Activated CD4-positive, alpha-beta T cell treated with anti-CD3 and anti-CD28 coated beads for 48 hours (primary cell): ENCODE measurements at regions not wholly inside any gene's neighbourhood (a gene's known extent, or its start where the extent isn't known, plus 50 kb on each side); places are given as distances from the start of the nearest gene placed in this dataset.
"Not testable (repeated sequence)": the region's sequence is repeated elsewhere in the genome, so short reads cannot be mapped to it uniquely, and the experiment has no call there.

Experiments used
- DNase-seq: peaks from one replicate; pipeline ENCODE4 v3.0.0-alpha.2; 2020

DNA sequence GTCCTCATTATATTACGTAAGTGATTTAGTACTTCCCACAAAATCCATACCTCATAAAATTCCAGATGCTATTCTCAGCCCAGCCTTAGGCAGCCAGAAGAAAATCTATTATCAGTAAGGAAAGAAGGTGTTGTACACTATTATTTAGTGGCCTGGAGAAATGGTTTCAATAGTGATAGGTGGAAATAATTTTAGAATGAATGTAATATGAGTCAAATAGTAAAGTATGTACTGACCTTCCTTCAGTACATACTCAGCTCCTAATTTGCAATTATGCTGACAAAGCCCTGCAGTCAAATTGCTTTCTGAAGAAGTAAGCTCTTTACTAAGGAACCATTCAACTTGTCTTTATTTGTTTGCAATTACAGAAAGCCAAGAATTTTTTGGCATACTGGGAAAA lies 409.2 kb downstream of the HTR1A start:
- no peak for DNase-seq

DNA sequence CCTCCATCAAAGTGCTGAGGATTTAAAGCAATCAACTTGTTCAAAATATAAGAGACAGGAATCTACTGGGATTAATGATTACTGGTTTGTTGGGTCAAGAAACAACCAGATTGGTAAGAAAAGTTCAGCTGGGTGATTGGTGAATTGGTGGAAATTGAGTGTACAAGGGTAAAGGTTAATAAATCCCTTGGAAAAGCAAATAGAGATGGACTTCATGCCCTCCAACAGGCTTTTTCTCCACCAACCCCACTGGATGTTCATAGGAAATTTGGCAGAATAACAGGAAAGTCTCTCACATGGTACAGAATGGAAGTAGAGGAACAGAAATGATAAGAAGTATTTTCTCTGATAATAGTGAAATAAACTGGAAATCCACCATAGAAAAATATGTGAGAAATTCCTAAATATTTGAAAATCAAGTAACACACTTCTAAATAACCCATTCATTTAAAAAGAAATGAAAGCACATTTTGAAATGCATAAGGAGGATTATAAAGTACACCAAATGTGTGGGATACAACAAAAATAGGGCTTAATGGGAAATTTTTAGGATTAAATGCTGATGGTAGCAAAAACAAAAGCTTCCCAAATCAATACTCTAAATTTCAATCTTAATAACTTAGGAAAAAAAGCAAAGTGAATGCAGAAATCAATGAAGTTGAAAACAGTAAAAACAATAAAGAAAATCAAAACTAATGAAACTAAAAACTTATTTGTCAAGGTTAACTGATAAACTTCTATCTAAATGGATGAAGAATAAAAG lies 426.2 kb downstream of the HTR1A start:
- no peak for DNase-seq

DNA sequence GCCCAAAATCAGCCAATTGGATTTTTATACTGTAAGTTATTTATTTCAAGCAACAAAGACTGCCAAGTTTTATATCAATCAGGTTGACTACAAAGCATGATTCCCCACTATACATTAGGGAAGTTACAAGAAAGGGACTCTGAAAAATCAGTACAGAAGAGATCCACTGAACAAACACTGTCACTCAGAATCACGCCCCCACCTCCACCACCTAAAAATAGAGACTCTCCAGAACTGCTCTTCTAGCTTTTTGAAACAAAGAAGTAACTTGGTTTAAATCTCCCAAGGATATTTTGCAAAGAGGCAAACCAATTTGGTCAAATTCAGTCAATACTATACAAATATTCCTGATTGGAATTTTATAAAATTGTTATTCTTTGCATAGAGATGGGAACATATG lies 438.0 kb downstream of the HTR1A start:
- no peak for DNase-seq

DNA sequence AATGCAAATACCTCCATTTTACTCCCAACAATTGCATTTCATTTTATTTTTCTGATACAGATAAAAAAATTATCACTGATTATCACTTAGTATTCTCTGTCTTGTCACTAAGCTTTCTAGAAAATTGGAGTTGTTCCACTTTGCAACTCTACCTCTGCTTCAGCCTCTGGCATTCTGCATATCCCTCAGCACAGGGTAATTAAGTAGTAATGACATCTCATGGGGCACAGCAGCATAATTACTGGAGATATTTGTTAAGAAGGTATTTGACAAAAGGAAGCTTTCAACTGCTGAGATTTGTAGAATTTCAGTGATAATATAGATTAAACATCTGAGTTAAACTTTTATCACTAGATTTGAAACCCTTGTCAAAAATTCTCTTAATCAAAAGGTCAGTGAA lies 446.2 kb downstream of the HTR1A start:
- DNase-seq = no peak

DNA sequence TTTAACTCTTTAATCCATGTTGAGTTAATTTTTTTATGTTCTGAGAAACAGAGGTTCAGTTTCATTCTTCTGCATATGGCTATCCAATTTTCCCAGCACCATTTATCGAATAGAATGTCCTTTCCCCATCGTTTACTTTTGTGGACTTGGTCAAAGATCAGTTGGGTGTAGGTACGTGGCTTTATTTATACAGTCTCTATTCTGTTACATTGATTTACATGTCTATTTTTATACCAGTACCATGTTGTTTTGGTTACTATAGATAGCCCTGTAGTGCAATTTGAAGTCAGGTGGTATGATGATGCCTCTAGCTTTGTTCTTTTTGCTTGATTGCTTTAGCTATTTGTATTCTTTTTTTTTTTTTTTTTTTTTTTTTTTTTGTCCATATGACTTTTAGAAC lies 462.0 kb downstream of the HTR1A start:
- DNase-seq = no peak

DNA sequence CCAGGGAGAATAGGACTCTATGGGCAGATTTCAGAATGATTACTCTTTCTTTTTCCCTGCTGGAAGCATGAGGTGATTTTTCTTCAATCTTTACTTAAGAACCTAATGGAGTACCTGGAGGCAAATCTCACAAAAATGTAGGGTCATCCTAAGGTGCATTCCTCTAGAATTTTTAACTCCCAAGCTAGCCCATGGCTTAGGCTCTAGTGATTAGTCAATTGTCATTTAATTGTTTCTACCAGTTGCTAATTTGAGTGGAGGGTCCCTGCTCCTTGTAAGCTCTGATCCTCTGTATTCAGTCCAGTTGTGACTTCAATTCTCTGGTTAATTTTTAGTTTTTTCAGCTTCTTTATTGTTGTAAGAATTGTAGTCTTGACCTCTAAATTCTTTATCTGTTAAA lies 467.0 kb downstream of the HTR1A start:
- DNase-seq = no peak

DNA sequence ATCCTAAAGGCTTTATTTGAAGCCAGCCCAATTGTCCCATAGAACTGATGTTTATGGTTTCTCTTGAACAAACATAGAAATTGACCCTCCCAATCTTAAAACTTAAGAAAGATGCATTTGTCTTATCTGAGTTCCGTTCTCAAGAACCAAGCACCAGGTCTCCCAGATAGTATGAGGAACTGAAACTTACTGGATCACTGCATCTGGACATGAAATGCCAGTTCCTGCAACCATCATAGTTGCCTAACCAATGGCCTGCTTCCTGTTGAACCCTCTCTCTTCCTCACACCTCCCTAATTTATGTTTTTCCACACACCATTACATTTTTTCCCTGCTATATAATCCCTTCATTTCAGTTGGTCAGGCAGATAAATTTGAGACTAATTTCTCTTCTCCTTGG lies 478.9 kb downstream of the HTR1A start:
- no peak for DNase-seq

DNA sequence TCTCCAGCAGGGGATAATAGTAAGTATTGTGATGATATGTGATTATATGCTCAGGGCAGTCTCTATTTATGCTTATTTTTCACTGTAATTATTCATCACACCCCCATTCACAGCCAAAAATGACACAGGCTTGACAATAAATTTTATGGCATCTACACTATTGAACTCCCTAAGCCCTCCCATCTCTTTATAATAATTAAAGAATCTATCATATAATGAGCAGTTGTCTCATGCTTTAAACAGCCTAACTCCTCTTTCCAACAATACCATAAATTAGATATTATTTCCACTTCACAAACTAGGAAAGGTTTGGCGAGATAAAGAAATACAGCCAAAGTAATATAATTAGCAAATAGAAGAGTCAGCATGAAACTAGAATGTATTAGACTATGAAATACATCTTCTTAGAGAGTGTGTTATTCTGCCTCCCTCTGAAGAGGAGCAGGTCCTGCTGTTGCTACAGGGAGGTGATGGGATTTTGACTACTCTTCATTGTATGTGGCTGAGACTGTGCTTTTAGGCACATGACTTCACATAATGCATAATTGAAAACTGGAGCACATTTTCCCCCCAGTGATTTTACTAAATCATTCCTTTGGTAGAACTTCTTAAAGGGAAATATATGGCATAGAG lies 488.8 kb downstream of the HTR1A start:
- no peak for DNase-seq

DNA sequence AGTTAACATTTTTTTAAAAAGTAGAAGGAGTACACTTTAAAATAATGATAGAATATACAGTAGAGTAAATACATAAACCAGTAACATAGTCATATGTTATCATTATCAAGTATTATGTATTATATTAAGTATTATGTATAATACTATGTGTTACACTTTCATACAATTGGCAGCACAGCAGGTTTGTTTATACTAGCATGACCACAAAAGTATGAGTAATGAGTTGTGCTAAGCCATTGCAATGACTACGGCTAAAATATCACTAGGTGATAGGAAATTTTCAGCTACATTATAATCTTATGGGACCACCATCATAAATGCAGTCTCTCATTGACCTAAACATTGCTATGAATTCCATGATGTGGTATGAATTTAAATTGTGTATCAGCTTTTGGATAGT lies 506.0 kb downstream of the HTR1A start:
- no peak for DNase-seq

DNA sequence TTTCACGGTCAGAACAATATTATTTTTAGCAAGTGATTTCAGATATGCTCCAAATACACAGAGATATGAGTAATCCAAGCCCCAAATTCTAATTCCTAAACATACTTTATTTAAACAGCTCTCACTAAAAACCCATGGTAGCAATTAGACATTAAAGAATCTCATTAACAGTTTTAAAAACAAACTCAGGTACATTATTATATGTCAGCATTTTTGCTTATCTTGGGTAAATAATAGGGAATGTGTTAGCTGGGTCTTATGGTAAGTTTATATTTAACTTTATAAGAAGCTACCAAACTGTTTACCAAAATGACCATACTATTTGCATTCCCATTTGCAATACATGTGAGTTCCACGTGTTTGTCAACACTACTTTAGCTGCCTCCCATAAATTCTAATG lies 511.1 kb downstream of the HTR1A start:
- no peak for DNase-seq

DNA sequence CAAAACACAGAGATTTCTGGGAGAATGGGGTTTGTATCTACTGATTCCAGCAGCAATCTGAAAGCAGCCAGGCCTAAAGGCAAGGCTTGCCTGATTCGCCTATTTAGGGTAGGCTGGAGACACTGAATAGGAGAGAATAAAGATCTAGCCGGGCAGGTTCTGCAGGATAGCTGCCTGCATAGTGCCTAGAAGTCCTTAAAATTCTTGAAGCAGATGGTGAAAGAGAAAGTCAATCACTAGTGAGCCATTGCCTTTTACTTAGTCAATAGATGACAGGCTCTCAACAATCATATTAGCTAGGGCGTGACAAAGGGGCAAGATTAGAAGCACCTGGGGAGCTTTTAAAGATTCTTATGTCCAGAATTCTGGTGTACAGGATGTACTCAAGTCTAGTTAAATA lies 522.7 kb downstream of the HTR1A start:
- no peak for DNase-seq

DNA sequence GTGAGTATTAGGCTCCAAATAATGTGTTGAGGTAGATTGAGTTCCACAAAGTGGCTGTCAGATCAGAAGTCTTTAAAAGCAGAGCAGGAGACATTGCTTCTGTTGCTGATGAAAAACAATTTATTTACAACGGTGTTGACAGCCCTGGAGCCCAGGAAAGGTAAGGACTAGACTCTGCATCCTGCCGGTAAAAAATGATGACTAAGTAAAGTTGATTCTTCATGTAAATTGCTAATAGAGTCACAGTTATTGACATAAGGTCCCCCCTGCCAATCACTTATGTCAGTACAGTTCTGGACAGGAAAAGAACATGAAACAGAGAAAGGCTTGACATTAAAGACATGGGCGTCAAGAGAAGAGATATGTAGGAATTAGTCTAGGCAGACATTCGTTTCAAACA lies 552.5 kb downstream of the HTR1A start:
- no peak for DNase-seq

DNA sequence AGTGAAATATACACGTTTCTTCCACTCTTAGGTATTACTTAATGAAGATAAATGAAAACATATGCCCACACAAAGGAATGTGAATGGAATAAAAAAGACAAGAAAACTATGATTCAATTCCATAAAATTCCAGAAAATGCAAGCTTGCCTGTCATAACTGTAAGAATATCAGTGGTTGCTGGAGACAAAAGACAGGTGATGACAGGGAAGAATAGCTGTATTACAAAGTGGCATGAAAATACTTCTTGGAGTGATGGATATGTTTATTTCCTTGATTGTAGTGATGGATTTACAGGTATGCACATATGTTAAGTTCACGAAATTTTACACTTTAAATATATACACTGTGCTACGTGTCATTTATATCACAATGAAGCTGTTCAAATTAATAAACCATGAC lies 553.3 kb downstream of the HTR1A start:
- DNase-seq = no peak

DNA sequence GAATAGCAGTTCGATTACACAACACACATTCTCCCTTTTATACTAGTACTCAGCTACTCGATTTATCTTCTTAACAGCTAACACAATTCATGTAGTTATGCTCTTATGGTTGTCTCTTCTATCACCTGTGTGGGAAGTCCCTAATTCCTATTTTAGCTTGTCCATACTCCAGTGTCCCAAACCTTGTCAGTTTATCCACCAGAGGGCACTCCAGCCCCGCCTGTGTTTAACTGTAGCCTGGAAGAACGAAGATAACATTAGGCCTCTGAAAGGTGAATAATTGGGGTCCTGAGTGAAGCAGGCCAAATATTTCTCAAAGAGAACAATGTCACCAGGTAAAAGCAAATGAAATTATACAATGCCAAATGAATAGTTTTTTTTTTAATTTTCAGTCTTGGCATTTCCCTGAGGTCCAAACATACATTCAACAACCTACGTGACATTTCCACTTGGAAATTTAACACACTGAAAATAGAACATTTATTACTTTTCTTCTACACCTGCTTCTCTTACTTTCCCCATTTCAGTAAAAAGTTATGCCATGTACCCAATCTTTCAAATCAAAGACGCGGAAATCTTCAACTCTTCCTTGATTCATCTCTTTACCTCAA lies 560.7 kb downstream of the HTR1A start:
- DNase-seq = peak; percentile 52

DNA sequence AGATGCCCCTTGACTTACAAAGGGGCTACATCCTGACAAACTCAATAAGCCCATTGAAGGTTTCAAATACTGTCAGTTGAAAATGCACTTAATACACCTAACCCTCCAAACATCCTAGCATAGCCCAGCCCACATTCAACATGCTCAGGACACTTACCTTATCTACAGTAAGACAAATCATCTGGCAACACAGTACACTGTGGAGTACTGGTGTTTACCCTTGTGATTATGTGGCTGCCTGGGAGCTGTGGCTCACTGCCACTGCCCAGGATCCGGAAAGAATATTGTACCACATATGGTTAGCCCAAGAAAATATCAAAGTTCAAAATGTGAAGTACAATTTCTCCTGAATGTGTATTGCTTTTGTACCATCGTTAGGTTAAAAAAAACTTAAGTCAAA lies 562.2 kb downstream of the HTR1A start:
- no peak for DNase-seq

DNA sequence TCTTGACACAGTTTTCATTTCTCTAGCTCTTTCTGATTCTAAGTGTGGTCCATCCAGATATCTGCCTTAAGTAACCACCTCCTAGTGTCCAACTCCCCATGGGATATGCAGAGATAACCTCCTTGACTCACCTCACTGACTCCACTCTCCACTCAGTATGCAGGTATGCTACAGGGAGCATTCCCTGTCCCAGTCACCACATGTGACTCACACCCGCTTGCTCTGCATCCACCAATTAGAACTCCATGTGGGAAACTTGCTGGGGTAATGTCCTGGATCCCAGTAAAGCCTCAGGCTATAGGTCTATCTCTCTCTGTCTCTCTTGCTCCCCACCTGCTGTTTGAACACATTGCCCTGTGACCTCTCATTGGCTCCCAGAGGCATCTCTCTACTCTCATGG lies 563.9 kb downstream of the HTR1A start:
- DNase-seq = no peak

DNA sequence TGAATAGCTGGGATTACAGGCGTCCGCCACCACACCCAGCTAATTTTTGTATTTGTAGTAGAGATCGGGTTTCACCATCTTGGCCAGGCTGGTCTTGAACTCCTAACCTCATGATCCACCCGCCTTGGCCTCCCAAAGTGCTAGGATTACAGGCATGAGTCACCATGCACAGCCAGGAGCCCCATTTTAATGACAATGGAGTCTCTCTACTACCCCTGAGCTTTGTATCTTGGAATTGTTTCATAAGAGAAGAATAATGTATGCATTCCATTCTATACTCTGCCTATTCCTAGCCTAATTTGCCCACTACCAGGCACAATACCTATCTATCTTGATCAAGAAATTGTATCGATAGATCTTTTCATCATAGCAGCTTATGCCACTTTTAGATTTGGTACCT lies 574.1 kb downstream of the HTR1A start:
- not testable (repeated sequence) for DNase-seq

DNA sequence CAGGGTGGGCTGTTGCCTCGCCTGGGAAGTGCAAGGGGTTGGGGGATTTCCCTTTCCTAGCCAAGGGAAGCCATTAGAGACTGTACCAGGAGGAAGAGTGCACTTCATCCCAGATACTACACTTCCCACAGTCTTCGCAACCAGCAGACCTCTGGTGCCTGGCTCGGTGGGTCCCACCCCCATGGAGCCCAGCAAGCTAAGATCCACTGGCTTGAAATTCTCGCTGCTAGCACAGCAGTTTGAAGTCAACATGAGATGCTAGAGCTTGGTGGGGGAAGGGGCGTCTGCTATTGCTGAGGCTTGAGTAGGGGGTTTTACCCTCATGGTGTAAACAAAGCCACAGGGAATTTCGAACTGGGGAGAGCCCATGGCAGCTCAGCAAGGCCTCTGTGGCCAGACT lies 586.4 kb downstream of the HTR1A start:
- DNase-seq = no peak

DNA sequence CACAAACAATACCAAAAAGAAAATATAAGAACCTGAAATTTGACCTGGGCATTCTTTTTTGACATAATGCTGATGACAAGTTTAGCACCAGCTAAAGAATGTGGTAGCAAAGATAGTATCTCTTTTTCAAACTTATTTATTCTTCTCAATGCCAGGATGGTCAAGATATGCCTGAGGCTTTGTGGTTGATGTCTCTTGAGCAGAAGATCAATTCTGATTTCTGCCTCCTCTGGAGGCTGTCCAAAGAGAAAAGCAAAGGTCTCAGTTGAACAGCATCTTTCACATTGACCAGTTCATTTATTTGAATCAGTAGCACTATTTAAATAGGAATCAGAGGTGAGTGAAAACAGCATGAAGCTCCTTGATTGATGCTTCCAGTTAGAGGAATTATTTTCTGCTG lies 588.2 kb downstream of the HTR1A start:
- DNase-seq = no peak

DNA sequence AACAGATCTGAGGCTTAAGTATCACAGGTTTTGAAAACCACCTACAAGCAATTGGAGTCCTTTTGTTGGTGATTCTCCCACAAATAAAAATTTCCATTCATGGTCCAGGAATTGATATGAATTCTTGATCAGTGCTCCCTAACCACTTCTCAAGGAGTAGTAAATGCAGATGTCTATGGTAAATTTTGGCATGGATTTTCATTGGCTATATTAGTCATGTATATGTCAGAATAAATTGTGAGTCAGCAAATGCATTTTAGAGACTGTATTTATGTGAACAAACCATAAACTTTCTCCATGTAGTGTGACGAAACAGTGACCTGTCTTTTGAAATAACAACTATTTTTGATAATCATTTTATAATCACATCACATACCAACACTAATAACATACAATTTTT lies 611.1 kb downstream of the HTR1A start:
- DNase-seq = no peak

DNA sequence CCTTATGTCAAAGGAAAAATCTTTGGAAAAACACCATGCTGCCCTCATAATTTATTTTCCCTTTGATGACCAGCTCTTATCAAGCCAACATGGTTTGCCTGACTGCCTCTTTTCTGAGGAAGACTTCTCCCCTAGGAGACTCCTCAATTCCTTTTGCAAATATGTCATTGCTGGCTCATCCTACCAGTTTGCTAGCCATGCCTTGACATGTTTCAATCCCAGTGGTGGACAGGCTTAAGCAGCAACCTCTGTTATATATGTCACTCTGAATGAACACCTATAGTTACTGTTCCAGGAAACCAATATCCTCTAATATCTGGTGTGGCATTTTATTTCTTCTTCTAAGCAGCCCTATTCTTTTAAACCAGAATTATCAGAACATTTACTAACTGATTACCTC lies 615.8 kb downstream of the HTR1A start:
- DNase-seq = no peak

DNA sequence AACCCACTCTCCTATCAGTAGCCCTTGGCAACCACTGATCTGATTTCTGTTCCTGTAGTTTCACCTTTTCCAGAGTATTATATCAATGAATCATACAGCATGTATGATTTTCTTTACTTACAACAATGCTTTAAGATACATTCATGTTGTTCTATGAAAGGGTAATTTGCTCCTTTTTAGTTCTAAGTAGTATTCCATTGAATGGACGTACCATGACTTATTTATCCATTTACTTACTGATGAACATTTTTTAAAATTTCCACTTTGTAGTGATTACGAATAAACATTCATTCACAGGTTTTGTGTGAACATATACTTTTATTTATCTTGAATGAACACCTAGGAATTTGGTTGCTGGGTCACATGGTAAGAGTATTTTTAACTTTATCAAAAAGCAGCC lies 620.8 kb downstream of the HTR1A start:
- no peak for DNase-seq

DNA sequence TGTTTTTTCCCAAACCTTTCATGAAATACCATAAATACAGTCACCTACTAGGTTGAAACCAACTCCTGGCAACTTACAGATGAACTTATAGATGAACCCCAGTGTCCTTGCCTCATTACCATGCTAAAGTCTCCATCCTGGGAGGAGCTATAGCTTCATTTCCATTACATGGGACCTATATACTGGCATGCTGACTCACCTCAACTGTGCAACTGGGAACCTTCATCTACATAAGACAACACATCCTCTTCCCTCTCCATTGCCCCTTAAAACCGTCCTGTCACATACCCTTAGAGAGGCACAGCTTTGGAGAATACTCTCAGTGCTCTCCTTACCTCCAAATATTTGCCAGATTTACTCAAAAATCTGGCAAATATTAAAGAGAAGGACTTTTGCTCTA lies 638.3 kb downstream of the HTR1A start:
- no peak for DNase-seq

DNA sequence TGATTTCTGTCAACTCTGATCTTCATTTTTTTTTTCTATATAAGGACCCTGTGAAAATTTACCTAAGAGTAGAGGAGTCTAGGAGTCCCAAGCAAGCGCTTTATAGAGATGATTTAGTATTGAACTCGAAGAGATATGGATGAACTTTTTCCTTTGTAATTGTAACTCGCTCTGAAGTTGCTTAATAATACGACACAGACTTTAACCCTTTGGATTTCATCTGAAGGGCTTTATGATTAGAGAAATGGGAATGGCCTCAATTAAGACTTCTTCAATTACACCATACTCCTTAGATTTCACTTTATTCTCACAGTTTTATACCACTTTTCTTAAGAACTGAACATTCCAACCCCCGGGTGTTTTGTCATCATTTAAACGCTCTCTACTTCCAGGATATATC lies 647.7 kb downstream of the HTR1A start:
- DNase-seq = no peak

DNA sequence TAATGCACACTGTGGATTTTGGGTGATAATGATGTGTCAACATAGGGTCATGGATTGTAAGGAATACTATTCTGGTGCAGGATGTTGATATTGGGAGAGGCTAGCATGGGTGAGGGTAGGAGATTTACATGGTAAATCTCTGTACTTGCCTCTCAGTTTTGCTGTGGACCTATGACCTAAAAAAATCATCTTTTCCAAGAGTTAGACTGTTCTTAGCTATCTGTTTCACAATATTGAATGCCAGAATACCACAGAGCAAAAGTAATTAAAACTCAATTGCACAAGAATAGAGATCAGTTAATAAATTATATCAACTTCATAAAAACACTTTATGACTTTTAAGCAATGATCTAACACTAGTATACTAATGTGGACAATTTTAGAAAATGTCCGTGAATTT lies 651.6 kb downstream of the HTR1A start:
- no peak for DNase-seq
